Anterior cingulate cortex (tissue), 58 donors: ENCODE measurements at regions not wholly inside any gene's neighbourhood (a gene's known extent, or its start where the extent isn't known, plus 50 kb on each side); places are given as distances from the start of the nearest gene placed in this dataset.
A peak's percentile ranks its signal among the peaks of the same experiment; 100 is the strongest.
"Not testable (repeated sequence)": the region's sequence is repeated elsewhere in the genome, so short reads cannot be mapped to it uniquely, and the experiment has no call there.

ENCODE experiments used
- DNase-seq, 58 donors: peaks; one replicate each; lab custom pipeline; 2025; lab: John Stamatoyannopoulos, UW

- DNase-seq: no peak
These were observed 378.8 kb upstream of the FAR2 start for GRCh38 chr12:28770322-28770721.

GRCh38 chr12:28771968-28772367 is 377.1 kb upstream of the FAR2 start:
- no peak for DNase-seq

- DNase-seq: no peak
These were observed 373.5 kb upstream of the FAR2 start for GRCh38 chr12:28775556-28775955.

- DNase-seq: no peak
These were observed 372.9 kb upstream of the FAR2 start for GRCh38 chr12:28776220-28776619.

GRCh38 chr12:28776913-28777422 is 372.1 kb upstream of the FAR2 start:
- DNase-seq: no peak

GRCh38 chr12:28777603-28778365 is 371.3 kb upstream of the FAR2 start:
- no peak for DNase-seq

GRCh38 chr12:28780096-28780495 is 369.0 kb upstream of the FAR2 start:
- peak in 1 of 58 donors; percentile 44 for DNase-seq

- no peak for DNase-seq
These were observed 368.1 kb upstream of the FAR2 start for GRCh38 chr12:28780960-28781359.

DNA sequence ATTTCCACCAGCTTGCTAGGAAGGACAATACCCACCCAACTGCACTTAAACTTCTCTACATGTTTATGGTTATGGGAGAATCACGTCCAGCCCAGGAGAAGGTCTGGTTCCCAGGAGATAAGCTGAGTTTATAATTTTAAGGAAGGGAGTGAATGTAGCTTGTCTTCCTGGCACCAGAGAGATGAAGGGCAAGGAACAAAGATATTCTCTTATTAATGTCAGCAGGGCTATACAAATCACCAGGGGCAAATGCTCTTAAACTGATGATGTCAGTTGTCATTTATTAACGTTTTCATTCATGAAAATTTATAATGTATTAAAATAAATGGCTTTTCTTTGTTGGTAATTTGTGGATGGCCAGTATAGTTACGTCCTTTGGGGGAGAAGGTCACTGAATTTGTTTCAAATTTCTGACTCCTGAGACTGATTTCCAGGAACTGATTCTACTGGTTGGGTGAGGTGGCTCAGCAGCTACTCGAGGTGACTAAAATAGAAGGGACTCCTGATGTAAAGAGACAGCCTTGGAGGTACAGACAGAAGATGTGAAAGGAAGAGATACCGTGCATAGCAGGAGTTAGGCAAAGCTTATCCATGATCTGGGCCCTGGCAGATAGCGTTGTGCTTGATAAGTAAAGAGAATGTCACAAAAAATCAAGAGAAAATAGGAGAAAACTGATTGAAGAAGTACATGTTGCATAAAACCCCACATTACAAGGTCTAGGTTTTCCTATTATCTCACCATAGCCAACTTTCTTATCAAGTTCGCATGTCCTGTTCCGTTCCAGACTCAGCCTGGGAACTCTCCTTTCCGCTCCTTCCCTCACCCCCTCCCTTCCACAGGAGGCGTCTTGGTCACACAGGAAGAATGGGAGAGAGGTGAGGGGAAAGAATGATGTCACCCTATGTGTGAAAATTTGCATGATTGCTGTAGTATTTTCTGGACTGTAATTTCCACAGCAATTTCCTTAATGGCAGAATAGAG is 367.1 kb upstream of the FAR2 start:
- no peak for DNase-seq

DNA sequence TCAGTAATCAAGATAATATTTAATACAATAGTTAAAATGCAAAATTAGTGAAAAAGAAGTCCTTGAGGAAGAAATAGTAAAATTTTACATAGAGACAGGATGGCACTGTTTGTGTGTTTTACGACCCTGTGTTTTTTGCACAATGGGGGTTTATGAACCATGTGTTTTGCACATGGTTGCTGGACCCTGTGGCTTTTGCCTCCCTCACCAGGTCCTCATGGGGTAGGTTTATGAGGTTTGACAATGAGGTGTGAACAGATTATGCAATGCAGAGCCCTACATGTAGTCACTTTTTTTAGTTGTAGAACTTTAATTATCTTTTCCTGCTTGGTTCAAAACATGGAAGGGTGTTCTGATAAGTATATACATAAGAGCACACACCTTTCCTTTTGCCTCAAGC is 366.3 kb upstream of the FAR2 start:
- no peak for DNase-seq

DNA sequence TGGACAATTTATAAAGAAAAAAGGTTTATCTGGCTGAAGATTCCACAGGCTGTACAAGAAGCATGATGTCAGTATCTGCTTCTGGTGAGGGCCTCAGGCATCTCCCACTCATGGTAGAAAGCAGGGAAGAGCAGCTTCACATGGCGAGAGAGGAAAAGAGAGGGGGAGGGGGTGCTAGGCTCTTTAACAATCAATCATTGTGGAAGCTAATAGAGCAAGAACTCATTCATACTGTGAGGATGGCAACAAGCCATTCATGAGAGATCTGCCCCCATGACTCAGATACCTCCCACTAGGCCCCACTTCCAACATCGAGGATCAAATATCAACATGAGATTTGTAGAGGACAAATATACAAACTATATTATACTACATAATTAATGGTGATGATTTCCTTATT is 361.9 kb upstream of the FAR2 start:
- DNase-seq: peak in 13 of 58 donors; percentile 3 to 49 (median 14)

DNA sequence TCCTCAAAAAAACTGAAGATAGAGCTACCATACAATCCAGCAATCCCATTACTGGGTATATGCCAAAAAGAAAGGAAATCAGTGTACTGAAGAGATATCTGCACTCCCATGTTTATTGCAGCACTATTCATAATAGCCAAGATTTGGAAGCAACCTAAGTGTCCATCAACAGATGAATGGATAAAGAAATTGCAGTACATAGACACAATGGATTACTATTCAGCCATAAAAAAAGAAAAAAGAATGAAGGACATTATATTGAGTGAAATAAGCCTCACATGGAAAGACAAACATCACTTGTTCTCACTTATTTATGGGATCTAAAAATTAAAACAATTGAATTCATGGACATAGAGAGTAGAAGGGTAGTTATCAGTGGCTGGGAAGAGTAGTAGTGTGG is 360.8 kb upstream of the FAR2 start:
- not testable (repeated sequence) for DNase-seq

- peak in 8 of 58 donors; percentile 1 to 29 (median 10) for DNase-seq
These were observed 355.4 kb upstream of the FAR2 start for GRCh38 chr12:28793581-28794151.

- no peak for DNase-seq
These were observed 354.9 kb upstream of the FAR2 start for GRCh38 chr12:28794211-28794610.

DNA sequence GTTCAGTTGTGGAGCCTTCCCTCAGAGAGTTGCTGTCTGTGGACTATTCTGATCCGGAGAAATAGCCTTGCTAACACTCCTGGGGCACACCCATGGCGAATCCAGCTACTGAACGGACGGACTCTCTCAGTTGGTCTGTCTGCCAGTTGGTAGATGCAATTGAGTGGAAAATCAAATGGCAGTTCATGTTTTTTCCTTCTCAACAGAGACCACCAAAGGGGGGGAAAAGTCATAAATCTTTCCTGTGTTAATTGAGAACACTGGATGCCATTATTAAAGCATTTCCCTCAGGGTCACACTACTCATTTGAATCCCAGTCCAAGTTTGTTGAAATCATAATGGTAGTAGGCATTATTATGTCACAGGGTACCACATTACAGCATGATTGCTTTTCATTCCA is 354.3 kb upstream of the FAR2 start:
- DNase-seq: no peak

- no peak for DNase-seq
These were observed 353.8 kb upstream of the FAR2 start for GRCh38 chr12:28795311-28795710.

DNA sequence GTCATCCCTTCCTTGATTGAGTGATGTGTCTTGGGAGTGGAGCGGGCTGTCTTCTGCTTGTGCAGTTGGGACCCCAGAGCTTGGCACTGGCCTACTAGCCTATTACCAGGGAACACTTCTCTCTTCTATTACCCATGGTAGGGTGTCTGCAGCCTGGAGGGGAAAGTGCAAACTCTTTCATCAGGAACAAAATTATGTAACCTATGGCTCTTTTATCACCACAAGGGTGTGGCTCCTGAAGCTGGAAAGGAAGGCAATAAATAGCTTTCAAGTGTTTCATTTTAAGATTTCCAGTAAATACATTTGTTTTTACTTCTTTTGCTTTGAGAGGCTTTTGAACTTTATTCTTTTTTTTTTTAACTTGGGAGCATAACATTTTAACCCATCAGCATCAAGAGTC is 349.7 kb upstream of the FAR2 start:
- DNase-seq: no peak

GRCh38 chr12:28800129-28800528 is 348.9 kb upstream of the FAR2 start:
- no peak for DNase-seq

DNA sequence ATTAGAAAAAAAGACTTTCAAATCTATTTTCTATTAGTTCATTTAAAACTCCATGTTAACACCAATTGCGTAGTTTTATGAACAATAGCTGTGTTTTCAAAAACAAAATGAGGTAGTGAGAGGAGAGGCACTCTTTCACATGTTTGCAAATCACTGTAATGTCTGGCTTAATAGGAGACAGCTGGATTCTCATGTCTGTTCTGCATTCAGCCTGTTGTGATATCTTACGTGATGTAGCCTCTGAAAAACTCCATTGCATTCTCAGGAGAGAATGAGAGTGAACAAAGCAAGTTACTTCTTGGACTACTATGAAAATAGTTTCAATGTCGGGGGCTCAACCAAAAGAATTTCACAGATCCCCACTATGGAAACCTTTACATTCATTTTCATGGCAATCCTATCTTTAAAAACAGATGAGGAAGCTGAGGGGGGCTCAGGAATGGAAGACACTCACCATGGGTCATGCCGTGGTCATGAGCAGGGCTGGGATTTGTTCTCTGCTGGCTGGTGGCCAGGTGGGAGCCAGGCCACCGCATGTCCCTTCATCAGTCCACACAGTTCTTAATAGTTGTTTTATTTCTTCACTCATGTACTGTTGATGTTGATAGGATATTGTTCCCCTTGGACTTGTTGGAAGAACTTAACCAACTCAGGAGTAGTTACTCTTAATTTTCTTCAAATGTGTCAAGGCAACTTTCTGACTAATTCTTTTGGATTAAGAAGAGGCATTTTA is 346.2 kb upstream of the FAR2 start:
- no peak for DNase-seq

GRCh38 chr12:28807535-28807934 is 341.5 kb upstream of the FAR2 start:
- DNase-seq: no peak
